Erythroblast (primary cell): ENCODE measurements at regions not wholly inside any gene's neighbourhood (a gene's known extent, or its start where the extent isn't known, plus 50 kb on each side); places are given as distances from the start of the nearest gene placed in this dataset.

Experiments
- GATA1 ChIP-seq: IDR thresholded peaks from 2 replicates; pipeline ENCODE4 v1.6.1; 2011; ENCODE audit warnings: low read depth, mild to moderate bottlenecking, control low read depth, low read length, moderate library complexity
- POLR2A ChIP-seq: IDR thresholded peaks from 2 replicates; pipeline ENCODE4 v1.6.1; 2011; ENCODE audit warnings: mild to moderate bottlenecking, low read length

DNA sequence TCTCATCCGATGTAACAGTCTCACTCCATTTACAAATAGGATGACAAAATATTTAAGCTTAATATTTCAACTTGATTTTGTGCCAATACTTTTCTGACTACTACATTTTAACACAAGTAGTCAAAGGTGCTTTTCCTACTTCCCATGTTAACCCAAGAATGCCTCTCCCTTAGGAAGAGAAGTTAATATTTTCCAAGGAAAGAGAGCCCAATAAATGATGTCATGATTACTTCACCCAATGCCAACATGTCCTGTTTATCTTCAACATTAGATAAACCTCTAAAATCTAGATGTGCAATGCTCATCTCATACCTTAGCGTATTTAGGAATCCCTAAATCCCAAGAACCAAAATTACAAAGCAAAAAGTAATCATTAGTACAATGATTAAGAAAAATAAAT lies 156.7 kb upstream of the TENT5A start:
- TF ChIP-seq POLR2A (no peak), GATA1 (no peak)
